B cell (primary cell): ENCODE measurements at regions not wholly inside any gene's neighbourhood (a gene's known extent, or its start where the extent isn't known, plus 50 kb on each side); places are given as distances from the start of the nearest gene placed in this dataset.

Source experiments
- ATAC-seq: fragments of 200-7000 bp; cut with Tn5 transposase; one replicate; pipeline ENCODE4 v1.10.0; 2021; ENCODE audit warnings: low read depth, mild to moderate bottlenecking, moderate number of reproducible peaks, moderate library complexity
- CTCF ChIA-PET: fragments of 350-600 bp; sonication (Branson Sonifier 250); formaldehyde crosslinking; loops from one replicate; lab custom pipeline; 2021; ENCODE audit warnings: antibody characterized with exemption, inconsistent platforms; lab: Charles Lee
- POLR2A ChIA-PET: fragments of 350-600 bp; sonication (Branson Sonifier 250); formaldehyde crosslinking; loops from one replicate; lab custom pipeline; 2021; ENCODE audit warnings: antibody characterized with exemption; lab: Charles Lee
- DNase-seq: peaks from one replicate; pipeline ENCODE4 v3.0.0; 2013
- H2AFZ ChIP-seq: 2 replicates; pipeline ENCODE4 v1.6.1; 2012; ENCODE audit warnings: mild to moderate bottlenecking, low read depth, low read length; ENCODE audit not compliant: insufficient read depth, poor library complexity, severe bottlenecking
- H3K27ac ChIP-seq, 2 donors: 1 replicate in 1 of 2; 2 replicates in 1 of 2; pipeline ENCODE4 v1.5.1; 2012 to 2013; ENCODE audit warnings: low read length in 2 of 2, mild to moderate bottlenecking in 2 of 2, moderate library complexity in 1 of 2
- H3K27me3 ChIP-seq, 4 experiments: fragments of 200-600 bp in 1 of 4; sonication (generic) in 1 of 4; replicated peaks in 1 of 4; 1 replicate in 2 of 4; 2 replicates in 2 of 4; pipeline versions ENCODE4 v1.6.1 to v1.7.0; 2013 to 2016; ENCODE audit warnings: low read length in 3 of 4, mild to moderate bottlenecking in 2 of 4, mixed read lengths in 1 of 4, moderate library complexity in 1 of 4; ENCODE audit not compliant: insufficient read depth in 4 of 4, control insufficient read depth in 3 of 4; ENCODE audit errors: control extremely low read depth in 1 of 4
- H3K36me3 ChIP-seq, 2 experiments: replicated peaks in 1 of 2; 1 replicate in 1 of 2; 2 replicates in 1 of 2; pipeline versions ENCODE4 v1.6.1 to v1.7.1; 2013; ENCODE audit warnings: low read length in 1 of 2; ENCODE audit not compliant: insufficient read depth in 2 of 2, control insufficient read depth in 1 of 2; ENCODE audit errors: control extremely low read depth in 1 of 2, extremely low read depth in 1 of 2
- H3K4me1 ChIP-seq, 2 donors: fragments of 200-600 bp in 1 of 2; sonication (generic) in 1 of 2; 1 replicate in 1 of 2; 2 replicates in 1 of 2; pipeline versions ENCODE4 v1.5.1 to v1.6.1; 2013 to 2017; ENCODE audit warnings: low read length in 2 of 2; ENCODE audit not compliant: control insufficient read depth in 2 of 2, insufficient read depth in 2 of 2
- H3K4me2 ChIP-seq: replicated peaks from 2 replicates; pipeline ENCODE3; 2012; ENCODE audit warnings: mild to moderate bottlenecking, low read depth, low read length; ENCODE audit not compliant: poor library complexity, severe bottlenecking
- H3K4me3 ChIP-seq, 5 experiments: fragments of 200-600 bp in 1 of 5; sonication (generic) in 1 of 5; 1 replicate in 3 of 5; 2 replicates in 2 of 5; pipeline versions ENCODE4 v1.5.1 to v1.7.0; 2011 to 2016; ENCODE audit warnings: low read length in 4 of 5, mild to moderate bottlenecking in 4 of 5, low read depth in 2 of 5, control low read depth in 1 of 5, moderate library complexity in 1 of 5; ENCODE audit not compliant: insufficient read depth in 1 of 5; ENCODE audit errors: control extremely low read depth in 1 of 5, extremely low read depth in 1 of 5
- H3K79me2 ChIP-seq: fragments of 200-600 bp; sonication (generic); one replicate; pipeline ENCODE4 v1.6.0; 2016; ENCODE audit warnings: low read length; ENCODE audit not compliant: control insufficient read depth, insufficient read depth
- H3K9ac ChIP-seq: fragments of 200-600 bp; sonication (generic); 2 replicates; pipeline ENCODE4 v1.6.1; 2017; ENCODE audit warnings: mild to moderate bottlenecking, low read length, moderate library complexity
- H3K9me3 ChIP-seq, 3 donors: one replicate each; pipeline versions ENCODE4 v1.6.1 to v1.7.1; 2013; ENCODE audit warnings: low read length in 2 of 3; ENCODE audit not compliant: control insufficient read depth in 2 of 3, insufficient read depth in 1 of 3; ENCODE audit errors: control extremely low read depth in 1 of 3
- H4K20me1 ChIP-seq: 2 replicates; pipeline ENCODE4 v1.6.0; 2012; ENCODE audit warnings: mild to moderate bottlenecking, low read length; ENCODE audit not compliant: insufficient read depth, control insufficient read depth, poor library complexity, severe bottlenecking
- H3K27ac Mint-ChIP-seq: one replicate; pipeline ENCODE4 v1.8.0; 2021; ENCODE audit warnings: mixed read lengths
- H3K27me3 Mint-ChIP-seq: one replicate; pipeline ENCODE4 v1.8.0; 2021; ENCODE audit warnings: mixed read lengths
- H3K4me1 Mint-ChIP-seq: one replicate; pipeline ENCODE4 v1.8.0; 2021; ENCODE audit warnings: mixed read lengths
- H3K4me3 Mint-ChIP-seq: one replicate; pipeline ENCODE4 v1.8.0; 2021; ENCODE audit warnings: mixed read lengths
- H3K9me3 Mint-ChIP-seq: one replicate; pipeline ENCODE4 v1.8.0; 2022; ENCODE audit warnings: mixed read lengths; ENCODE audit not compliant: insufficient read depth
- EZH2 ChIP-seq: IDR thresholded peaks from 2 replicates; pipeline ENCODE4 v1.6.1; 2012; ENCODE audit warnings: borderline replicate concordance, low read depth, mild to moderate bottlenecking, moderate library complexity, low read length; ENCODE audit not compliant: insufficient read depth, poor library complexity, severe bottlenecking
- WGBS: methylation state at CpG from one replicate; pipeline ENCODE4 v1.1.5; 2013; ENCODE audit warnings: missing lambda C conversion rate; ENCODE audit not compliant: insufficient coverage; 5-methylcytosine and 5-hydroxymethylcytosine counted together
- intact Hi-C: fragments of 100-400 bp; cut with micrococcal nuclease; formaldehyde crosslinking; loops from one replicate; pipeline ENCODE4 v1.10.0; 2022
- TF ChIP-seq, protein P1 (sequence below): fragments of 200-600 bp; IDR thresholded peaks from one replicate; pipeline ENCODE4 v1.8.0; 2022; ENCODE audit warnings: antibody characterized with exemption, mild to moderate bottlenecking

DNA sequence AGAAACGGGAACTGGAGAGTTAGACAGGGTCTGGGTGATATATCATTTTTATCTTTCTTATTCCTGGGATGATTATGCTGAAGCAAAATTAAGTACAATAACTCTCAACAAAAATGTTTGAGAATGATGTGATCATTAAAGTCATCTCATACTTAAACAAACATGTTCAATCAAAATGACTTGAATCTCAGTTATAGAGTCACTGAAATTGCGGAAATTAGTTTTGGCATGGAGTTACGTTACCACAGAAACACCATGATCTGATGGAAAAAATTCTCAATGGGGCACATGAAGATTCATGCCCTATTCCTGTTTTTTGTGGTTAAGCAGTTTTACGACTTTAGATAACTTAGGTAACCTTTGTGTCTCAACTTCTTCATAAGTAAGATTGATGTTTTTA, 757.7 kb downstream of the EPHA4 start:
- Mint-ChIP-seq H3K27me3 (no peaks in the 10 kb centered on the region), H3K27ac (no peak overlapping the region), H3K4me1 (no peaks in the 10 kb centered on the region), H3K9me3 (no peaks in the 10 kb centered on the region), H3K4me3 (no peak overlapping the region)
- intact Hi-C loops: no loop called here
- no peaks in the 10 kb centered on the region for H3K9me3 ChIP-seq
- CTCF ChIA-PET: no interaction called here
- no peak overlapping the region for H2AFZ ChIP-seq
- H4K20me1 ChIP-seq: no peaks in the 10 kb centered on the region
- no CpG with 5 or more reads among the region's 4 CpGs for WGBS
- ATAC-seq: no peak
- no peaks in the 10 kb centered on the region for H3K79me2 ChIP-seq
- no peak for TF ChIP-seq EZH2
- TF ChIP-seq, protein P1, sequence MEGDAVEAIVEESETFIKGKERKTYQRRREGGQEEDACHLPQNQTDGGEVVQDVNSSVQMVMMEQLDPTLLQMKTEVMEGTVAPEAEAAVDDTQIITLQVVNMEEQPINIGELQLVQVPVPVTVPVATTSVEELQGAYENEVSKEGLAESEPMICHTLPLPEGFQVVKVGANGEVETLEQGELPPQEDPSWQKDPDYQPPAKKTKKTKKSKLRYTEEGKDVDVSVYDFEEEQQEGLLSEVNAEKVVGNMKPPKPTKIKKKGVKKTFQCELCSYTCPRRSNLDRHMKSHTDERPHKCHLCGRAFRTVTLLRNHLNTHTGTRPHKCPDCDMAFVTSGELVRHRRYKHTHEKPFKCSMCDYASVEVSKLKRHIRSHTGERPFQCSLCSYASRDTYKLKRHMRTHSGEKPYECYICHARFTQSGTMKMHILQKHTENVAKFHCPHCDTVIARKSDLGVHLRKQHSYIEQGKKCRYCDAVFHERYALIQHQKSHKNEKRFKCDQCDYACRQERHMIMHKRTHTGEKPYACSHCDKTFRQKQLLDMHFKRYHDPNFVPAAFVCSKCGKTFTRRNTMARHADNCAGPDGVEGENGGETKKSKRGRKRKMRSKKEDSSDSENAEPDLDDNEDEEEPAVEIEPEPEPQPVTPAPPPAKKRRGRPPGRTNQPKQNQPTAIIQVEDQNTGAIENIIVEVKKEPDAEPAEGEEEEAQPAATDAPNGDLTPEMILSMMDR: no peak
- H3K4me1 ChIP-seq: no peaks in the 10 kb centered on the region
- H3K27ac ChIP-seq: no peak overlapping the region
- no peaks in the 10 kb centered on the region for H3K36me3 ChIP-seq
- no peak overlapping the region for H3K4me2 ChIP-seq
- H3K4me3 ChIP-seq: no peak overlapping the region
- H3K9ac ChIP-seq: no peak overlapping the region
- H3K27me3 ChIP-seq: no peaks in the 10 kb centered on the region
- DNase-seq: no peak
- POLR2A ChIA-PET: no interaction called here

DNA sequence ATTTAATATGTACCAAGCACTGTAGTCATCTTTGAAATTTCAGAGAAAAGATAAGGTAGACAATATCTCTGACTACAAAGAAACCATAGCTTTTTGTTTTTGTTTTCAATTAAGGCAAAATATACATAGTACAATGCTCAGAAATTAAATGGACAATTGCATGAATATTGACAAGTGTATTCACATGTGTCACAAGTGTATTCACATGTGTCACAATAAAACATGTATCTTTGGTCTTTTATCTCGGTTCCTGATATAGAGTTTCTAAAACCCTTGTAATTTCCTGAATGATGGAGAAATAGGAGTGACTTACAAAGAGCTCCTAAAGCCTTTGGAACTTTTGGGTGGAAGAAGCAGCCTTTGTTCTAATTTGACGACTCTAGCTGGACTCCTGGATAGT, 756.4 kb downstream of the EPHA4 start:
- WGBS: no CpG with 5 or more reads among the region's 2 CpGs
- Histone ChIP-seq H2AFZ (no peak overlapping the region), H3K4me2 (no peak overlapping the region), H3K4me3 (no peak overlapping the region), H3K9me3 (no peaks in the 10 kb centered on the region), H4K20me1 (no peaks in the 10 kb centered on the region), H3K79me2 (no peaks in the 10 kb centered on the region), H3K27ac (no peak overlapping the region), H3K27me3 (no peaks in the 10 kb centered on the region), H3K9ac (no peak overlapping the region), H3K36me3 (no peaks in the 10 kb centered on the region), H3K4me1 (no peaks in the 10 kb centered on the region)
- POLR2A ChIA-PET: no interaction called here
- H3K4me1 Mint-ChIP-seq: no peaks in the 10 kb centered on the region
- H3K27ac Mint-ChIP-seq: no peak overlapping the region
- no peak for DNase-seq
- no peak overlapping the region for H3K4me3 Mint-ChIP-seq
- CTCF ChIA-PET: no interaction called here
- no peak for TF ChIP-seq EZH2
- TF ChIP-seq, protein P1: no peak
- no peaks in the 10 kb centered on the region for H3K27me3 Mint-ChIP-seq
- ATAC-seq: no peak
- H3K9me3 Mint-ChIP-seq: no peaks in the 10 kb centered on the region
- intact Hi-C loops: no loop called here
